Activated CD4-positive, alpha-beta T cell treated with anti-CD3 and anti-CD28 coated beads, Interleukin-2, amount 50 U/mL, for 16 hours (primary cell): ENCODE measurements at regions not wholly inside any gene's neighbourhood (a gene's known extent, or its start where the extent isn't known, plus 50 kb on each side); places are given as distances from the start of the nearest gene placed in this dataset.
"Not testable (repeated sequence)": the region's sequence is repeated elsewhere in the genome, so short reads cannot be mapped to it uniquely, and the experiment has no call there.

ENCODE experiments used
- DNase-seq: peaks from one replicate; pipeline ENCODE4 v3.0.0-alpha.2; 2020

- no peak for DNase-seq
These were observed 1258.5 kb upstream of the ADGRL2 start for GRCh38 chr1:80542231-80542630.

- no peak for DNase-seq
These were observed 1260.1 kb upstream of the ADGRL2 start for GRCh38 chr1:80540596-80540995.

DNA sequence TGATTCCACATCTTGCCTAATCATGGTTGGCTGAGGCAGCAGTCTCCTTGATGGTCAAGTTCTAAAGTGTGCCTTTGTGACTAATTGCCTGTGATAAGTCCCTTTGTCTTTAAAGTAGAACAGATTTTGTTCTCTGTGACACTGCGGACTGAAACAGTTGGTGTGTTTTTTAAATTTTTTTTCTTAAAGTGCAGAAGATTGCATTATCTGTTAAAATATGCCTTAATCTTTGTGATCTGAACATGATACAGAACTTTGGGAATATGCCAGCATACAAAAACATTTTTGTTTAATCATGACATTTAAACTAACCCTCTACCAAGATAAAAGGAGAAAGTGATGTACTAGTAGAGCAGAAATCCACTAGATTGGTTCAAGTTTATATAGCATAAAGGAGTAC, 1260.6 kb upstream of the ADGRL2 start:
- no peak for DNase-seq

- DNase-seq: not testable (repeated sequence)
These were observed 1261.4 kb upstream of the ADGRL2 start for GRCh38 chr1:80539298-80539697.

GRCh38 chr1:80536461-80536860, 1264.3 kb upstream of the ADGRL2 start:
- DNase-seq: no peak

DNA sequence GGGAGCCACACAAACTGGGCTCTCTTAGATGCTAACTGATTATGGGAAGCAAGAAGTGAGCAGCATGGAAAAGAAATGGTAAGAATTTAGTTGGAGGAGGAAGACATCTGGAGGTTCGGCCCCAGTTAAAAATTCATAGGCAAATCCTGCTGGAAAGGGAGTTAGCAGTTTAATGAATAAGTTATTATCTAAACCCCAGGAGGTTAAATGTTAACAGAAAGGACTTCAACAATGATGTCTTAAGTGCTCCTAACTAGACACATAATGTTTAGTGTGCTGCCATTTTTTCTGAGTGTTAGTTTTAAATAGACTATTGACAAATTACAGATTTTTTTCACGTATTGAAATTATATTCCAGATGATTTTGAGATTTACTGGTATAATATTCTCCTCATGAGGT, 1265.3 kb upstream of the ADGRL2 start:
- DNase-seq: no peak

DNA sequence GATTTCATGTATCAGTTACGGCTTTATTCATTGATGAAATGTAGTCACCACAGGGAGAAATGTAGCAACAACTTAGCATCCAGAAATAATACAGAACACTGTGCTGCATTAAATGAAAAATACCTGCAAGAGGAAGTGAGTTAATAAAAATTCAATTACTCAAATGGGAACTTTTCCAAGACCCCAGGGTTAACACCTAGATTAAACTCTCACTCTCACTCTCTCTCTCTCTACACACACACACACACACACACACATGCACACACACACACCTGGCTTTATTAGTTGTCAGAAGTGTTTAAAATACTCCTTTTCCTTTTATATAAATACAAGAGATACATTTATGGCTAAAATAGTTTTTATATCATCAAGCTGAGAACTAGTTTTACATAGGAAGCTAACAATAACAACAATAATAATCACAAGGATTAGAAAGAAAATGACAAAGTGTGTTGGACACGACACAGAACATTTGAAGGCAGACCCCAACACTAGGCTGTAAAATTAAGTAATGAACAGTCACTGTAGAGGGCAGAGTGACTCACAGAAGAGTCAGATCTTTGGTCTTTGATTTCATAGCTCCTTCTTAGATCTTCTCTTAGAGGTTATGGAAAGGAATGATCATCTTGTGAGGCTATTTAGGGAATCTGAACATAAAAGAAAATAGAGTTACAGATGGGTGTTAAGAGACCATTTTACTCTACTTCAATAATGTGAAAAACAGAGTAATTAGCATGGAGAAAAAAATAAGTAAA, 1266.0 kb upstream of the ADGRL2 start:
- DNase-seq: no peak

- DNase-seq: no peak
These were observed 1266.9 kb upstream of the ADGRL2 start for GRCh38 chr1:80533775-80534334.

DNA sequence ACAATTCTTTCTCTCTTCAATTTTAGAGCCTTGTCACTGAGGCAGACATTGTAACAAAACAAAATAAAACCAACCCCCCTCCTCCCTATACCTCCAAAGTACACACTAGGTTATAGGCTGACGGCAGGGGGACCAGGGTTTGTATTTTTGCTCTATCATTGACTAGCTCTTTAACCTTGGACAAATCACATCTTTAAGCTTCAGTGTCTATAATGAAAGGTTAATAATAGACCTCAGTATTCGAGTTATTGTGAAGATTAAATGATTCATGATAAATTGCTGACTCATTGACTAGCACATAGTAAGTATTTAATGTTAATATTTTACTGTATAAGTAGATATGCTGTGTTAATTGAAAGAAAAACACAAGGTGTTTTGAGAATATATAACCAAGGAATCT, 1267.6 kb upstream of the ADGRL2 start:
- no peak for DNase-seq

- DNase-seq: no peak
These were observed 1269.6 kb upstream of the ADGRL2 start for GRCh38 chr1:80531182-80531581.

GRCh38 chr1:80529546-80529945, 1271.2 kb upstream of the ADGRL2 start:
- no peak for DNase-seq

GRCh38 chr1:80523861-80524260, 1276.9 kb upstream of the ADGRL2 start:
- no peak for DNase-seq

- not testable (repeated sequence) for DNase-seq
These were observed 1277.7 kb upstream of the ADGRL2 start for GRCh38 chr1:80523071-80523470.

DNA sequence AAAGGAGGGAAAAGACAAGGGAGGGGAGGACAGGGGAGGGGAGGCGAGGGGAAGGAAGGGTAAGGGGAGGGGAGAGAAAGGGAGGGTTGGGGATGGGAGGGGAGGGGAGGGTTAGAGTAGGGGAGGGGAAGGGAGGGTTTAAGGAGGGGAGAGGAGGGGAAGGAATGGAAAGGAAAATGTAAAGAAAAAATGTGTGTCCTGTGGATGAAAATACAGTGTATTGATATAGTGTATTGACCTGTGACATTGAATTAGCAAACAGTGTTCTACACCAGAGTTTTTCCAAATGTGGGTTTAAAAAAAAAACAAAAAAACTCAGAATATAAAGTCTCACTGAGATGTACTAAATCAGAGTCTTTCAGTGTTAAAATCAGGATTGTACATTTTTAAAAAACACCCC, 1279.8 kb upstream of the ADGRL2 start:
- no peak for DNase-seq

DNA sequence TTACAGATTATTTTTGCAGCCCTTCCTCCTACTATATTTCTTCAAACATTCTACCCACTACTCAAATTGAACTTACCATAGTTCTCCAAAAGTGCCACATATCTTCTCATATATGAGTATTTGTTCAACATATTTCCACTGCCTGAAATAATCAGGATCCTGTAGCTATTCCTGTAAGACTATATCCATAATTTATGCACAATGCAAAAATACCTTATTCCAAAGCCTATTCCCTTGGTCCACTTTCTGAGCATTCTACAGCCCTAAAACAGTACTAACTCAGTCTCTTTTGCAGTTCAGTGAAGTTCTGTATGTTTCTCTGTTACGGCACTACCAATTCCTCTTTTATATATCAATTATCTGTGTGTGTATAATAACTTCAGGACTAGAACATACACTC, 1283.7 kb upstream of the ADGRL2 start:
- DNase-seq: no peak

- DNase-seq: no peak
These were observed 1290.7 kb upstream of the ADGRL2 start for GRCh38 chr1:80509965-80510522.

GRCh38 chr1:80506216-80506615, 1294.5 kb upstream of the ADGRL2 start:
- no peak for DNase-seq

- DNase-seq: no peak
These were observed 1302.1 kb upstream of the ADGRL2 start for GRCh38 chr1:80498673-80499072.

- DNase-seq: no peak
These were observed 1304.9 kb upstream of the ADGRL2 start for GRCh38 chr1:80495806-80496205.

GRCh38 chr1:80472145-80472544, 1328.6 kb upstream of the ADGRL2 start:
- no peak for DNase-seq

DNA sequence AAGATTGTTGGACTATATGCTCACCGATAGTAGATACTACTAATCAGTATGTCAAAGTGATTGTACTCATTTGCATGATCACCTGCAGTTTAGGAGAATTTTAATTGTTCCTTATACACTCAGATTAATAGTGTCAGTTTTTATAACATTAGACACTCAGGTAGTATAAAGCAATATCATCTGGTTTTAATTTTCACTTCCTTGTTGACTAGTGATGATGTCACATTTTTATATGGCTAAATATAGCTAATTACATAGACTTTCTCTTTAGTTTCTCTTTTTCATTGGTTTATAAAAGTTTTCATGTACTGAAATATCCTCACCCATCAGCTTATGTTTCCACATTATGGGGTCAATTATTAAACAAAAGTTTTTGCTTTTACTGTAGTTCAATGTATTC, 1332.4 kb upstream of the ADGRL2 start:
- DNase-seq: no peak

- DNase-seq: no peak
These were observed 1338.7 kb upstream of the ADGRL2 start for GRCh38 chr1:80462006-80462405.

- no peak for DNase-seq
These were observed 1343.3 kb upstream of the ADGRL2 start for GRCh38 chr1:80457409-80457808.

DNA sequence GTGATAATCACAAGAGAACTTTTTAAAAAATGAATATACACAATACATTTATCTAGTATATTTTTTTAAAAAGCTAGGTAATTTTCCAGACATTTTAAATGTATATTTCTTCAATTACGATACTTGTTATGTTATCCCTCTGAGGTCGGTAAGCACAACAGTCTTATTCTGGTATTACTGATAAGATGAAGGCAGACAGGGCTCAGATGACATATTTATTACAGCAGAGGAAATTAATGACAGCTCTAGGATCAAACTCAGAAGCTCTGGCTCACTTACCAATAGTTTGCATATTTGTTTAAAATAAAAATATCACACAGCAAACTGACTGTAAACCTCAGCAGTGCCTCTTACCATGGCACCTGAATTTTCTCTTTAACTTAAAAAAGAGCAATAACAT, 1347.0 kb upstream of the ADGRL2 start:
- DNase-seq: no peak

- DNase-seq: no peak
These were observed 1350.0 kb upstream of the ADGRL2 start for GRCh38 chr1:80450711-80451110.
